ENCODE measurements at regions not wholly inside any gene's neighbourhood (a gene's known extent, or its start where the extent isn't known, plus 50 kb on each side); places are given as distances from the start of the nearest gene placed in this dataset.
"Not testable (repeated sequence)": the region's sequence is repeated elsewhere in the genome, so short reads cannot be mapped to it uniquely, and the experiment has no call there.

DNA sequence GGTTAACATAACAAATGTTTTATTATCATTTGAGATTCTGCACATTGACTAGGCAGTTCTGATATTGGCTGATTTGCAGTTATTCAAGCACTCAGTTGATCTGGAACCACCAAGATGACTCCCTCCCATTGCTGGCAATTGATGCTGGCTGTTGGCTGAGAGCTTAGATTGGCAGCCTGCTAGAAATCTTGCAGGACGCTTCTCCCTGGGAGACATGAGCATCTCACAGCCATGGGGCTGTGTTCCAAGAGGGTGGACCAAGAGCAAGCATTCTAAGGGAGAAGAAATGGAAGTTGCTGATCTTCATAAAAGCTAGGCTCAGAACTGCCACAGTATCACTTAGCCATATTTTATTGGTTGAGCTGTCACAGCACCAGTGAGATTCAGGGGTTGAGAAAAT lies 233.4 kb upstream of the ID4 start:
- DNase-seq (ENCODE audit: low read depth in 2 of 2): no peak

DNA sequence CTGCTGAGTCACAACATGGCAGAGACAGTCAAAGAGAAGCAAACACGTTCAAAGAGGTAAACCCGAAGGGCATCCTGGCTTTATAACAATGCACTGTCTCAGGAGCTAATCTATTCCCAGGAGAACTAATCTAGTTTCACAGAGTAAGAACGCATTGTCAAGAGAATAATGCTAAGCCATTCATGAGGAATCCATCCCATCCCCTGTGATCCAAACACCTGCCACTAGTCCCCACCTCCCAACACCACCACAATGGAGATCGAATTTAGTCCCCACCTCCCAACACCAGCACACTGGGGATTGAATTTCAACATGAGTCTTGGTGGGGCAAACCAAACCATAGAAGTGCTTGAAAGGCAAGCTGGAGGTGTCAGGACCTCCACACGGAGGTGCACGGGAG lies 231.5 kb upstream of the ID4 start:
- no peak for DNase-seq (ENCODE audit: low read depth in 2 of 2)

GRCh38 chr6:19608546-19608945 lies 228.6 kb upstream of the ID4 start:
- DNase-seq (ENCODE audit: low read depth in 2 of 2): no peak

DNA sequence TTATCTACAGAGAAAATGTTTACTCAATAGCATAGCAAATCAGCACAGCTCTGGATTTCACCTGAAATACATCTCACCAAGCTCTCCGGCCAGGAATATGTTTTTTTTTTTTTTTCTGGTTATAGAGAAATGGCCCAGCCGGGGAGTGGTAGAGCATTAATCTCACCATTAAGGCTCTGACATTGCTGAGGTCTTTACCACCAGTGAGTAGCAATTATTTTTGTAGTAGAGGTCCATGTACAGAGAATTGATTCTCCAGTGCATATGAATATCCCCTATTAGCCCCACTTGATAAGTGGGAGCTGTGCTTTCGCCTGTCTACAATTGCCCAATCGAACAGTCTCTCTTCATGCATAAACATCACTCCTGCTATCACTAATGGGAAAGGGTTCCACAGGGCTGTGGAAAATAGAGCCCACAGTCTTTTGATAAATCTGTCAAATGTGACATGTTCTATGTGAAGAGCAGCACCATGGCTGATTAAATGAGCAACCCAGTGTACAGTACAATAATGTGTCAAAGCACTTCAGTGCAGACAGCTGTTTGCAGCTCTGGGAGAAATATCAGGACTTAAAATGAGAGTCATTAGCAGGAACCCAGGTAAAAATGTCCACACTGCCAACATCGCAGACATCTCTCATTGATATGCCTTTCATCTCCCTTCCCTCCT lies 227.1 kb upstream of the ID4 start:
- no peak for DNase-seq (ENCODE audit: low read depth in 2 of 2)

GRCh38 chr6:19612672-19613466 lies 224.3 kb upstream of the ID4 start:
- DNase-seq (ENCODE audit: low read depth in 2 of 2): not testable (repeated sequence)

GRCh38 chr6:19613678-19614077 lies 223.5 kb upstream of the ID4 start:
- no peak for DNase-seq (ENCODE audit: low read depth in 2 of 2)

- DNase-seq (ENCODE audit: low read depth in 2 of 2): no peak
These were observed 221.1 kb upstream of the ID4 start for GRCh38 chr6:19616022-19616421.

- DNase-seq (ENCODE audit: low read depth in 2 of 2): no peak
These were observed 204.9 kb upstream of the ID4 start for GRCh38 chr6:19632230-19632629.

DNA sequence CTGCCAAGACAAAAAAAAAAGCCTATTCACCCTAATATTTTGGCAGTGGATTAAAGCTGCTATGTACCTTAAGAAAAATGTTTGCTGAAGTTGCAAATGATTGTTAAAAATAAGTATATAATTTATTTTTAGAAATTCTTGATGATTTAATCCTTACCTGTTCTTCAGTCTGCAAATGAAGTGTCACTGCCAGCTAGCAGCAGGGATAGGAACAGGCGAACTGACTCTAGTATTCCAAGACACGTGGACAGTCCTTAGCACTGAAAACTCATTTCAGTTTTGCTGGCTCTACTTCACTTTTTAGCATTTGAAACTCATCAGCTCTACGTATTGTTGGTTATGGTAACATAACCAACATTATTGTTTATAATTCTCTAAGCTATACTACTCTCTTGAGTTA lies 204.4 kb upstream of the ID4 start:
- no peak for DNase-seq (ENCODE audit: low read depth in 2 of 2)

GRCh38 chr6:19635728-19636127 lies 201.4 kb upstream of the ID4 start:
- DNase-seq (ENCODE audit: low read depth in 2 of 2): no peak

DNA sequence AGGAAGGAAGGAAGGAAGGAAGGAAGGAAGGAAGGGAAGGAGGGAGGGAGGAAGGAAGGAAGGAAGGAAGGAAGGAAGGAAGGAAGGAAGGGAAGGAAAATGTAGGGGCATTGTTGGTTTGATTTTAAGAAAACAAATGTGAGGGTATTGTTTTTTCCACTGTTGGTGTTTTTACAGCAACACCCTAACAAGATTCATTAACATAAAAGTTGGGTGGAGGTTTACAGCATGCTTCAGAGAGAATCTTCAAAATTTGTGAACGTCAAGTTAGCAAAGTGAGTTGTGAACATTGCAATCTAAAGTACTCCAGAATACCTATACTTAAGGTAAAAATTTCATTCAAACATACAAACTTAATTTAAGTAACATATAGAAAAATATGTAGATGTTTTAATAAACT lies 200.2 kb upstream of the ID4 start:
- no peak for DNase-seq (ENCODE audit: low read depth in 2 of 2)

DNA sequence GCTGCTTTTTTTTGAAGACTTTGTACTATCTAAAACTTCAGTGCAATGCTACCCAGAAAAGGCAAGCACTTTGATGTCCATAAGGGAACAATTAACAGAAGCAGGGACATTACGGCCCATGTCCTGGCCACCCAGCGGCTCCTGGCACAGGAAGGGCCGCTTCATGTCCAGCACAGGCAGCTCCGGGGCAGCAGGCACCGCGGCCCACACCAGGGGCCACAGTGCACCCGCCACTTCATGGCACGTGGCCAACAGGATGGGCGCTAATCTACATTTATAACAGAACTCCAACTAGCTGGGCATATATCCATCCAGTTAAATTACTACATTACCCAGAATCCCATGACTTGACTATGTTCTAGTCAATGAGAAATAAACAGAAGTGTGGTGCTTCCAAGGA lies 198.2 kb upstream of the ID4 start:
- DNase-seq (ENCODE audit: low read depth in 2 of 2): no peak

DNA sequence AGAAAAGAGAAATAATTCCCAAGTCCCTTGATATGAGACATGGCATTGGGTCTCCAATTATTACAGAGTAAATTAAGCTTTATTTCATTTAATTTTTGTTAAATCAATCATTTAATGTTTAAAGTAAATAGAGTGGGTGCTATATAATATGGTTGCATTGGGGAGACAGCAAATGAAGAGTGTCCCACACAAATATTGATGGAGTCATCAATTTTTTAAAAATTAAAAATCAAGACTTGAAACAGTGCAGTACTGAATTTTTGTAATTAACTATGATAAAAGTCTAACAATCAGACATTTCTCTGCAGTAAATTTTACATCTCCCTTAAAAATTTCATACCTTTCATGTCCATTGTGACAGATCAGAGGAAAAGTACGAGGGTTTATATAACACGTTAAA lies 193.9 kb upstream of the ID4 start:
- no peak for DNase-seq (ENCODE audit: low read depth in 2 of 2)

- DNase-seq (ENCODE audit: low read depth in 2 of 2): no peak
These were observed 193.5 kb upstream of the ID4 start for GRCh38 chr6:19643713-19644112.

- DNase-seq (ENCODE audit: low read depth in 2 of 2): no peak
These were observed 181.4 kb upstream of the ID4 start for GRCh38 chr6:19655744-19656143.

- no peak for DNase-seq (ENCODE audit: low read depth in 2 of 2)
These were observed 176.9 kb upstream of the ID4 start for GRCh38 chr6:19660123-19660910.

- DNase-seq (ENCODE audit: low read depth in 2 of 2): no peak
These were observed 174.3 kb upstream of the ID4 start for GRCh38 chr6:19662911-19663310.

DNA sequence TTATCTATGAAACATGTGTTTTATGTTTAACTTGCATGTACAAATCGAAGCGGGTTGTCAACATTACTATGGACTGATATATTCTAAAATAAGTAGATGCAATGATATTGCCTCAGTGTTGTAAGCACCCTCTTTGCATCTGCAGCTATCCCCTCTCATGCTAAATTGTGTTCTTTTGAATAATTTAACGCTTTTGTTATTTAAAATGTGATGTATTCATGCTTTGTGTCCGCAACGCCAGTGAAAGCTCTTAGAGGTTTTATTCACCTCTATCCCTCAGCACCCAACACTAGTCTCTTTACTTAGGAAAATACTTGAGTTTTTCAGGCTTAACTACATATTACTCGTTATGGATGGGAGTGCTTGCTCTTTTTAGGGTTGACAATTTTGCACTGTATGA lies 173.7 kb upstream of the ID4 start:
- no peak for DNase-seq (ENCODE audit: low read depth in 2 of 2)

GRCh38 chr6:19664050-19664449 lies 173.1 kb upstream of the ID4 start:
- no peak for DNase-seq (ENCODE audit: low read depth in 2 of 2)

- DNase-seq (ENCODE audit: low read depth in 2 of 2): no peak
These were observed 172.1 kb upstream of the ID4 start for GRCh38 chr6:19664878-19665612.

GRCh38 chr6:19665613-19665909 lies 171.6 kb upstream of the ID4 start:
- DNase-seq (ENCODE audit: low read depth in 2 of 2): no peak

DNA sequence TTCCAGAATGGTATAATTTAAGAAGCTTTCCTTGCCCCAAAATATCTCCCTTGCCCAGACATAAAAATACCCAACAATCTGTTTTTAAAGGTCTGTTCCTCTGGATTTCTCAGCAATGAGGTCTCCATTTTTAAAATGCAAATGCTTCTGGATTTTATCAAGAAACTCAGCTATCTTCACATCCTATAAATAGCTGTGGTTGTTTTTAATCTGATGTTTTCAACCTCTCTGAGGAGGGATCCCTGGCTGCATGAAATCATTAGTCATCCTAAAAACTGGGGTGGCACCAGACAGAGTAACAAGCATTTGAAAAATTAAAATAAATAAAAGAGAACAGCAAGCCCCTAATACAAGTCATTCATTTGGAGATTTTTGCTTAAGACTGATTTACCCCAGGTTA lies 168.5 kb upstream of the ID4 start:
- no peak for DNase-seq (ENCODE audit: low read depth in 2 of 2)
